Skeletal muscle tissue (tissue), 3 donors: ENCODE measurements at regions not wholly inside any gene's neighbourhood (a gene's known extent, or its start where the extent isn't known, plus 50 kb on each side); places are given as distances from the start of the nearest gene placed in this dataset.
"Not testable (repeated sequence)": the region's sequence is repeated elsewhere in the genome, so short reads cannot be mapped to it uniquely, and the experiment has no call there.

Experiments
- H3K27ac ChIP-seq: one replicate; pipeline ENCODE4 v1.7.0; 2013; ENCODE audit warnings: mild to moderate bottlenecking, low read depth, low read length, inconsistent platforms
- H3K27me3 ChIP-seq, 3 donors: one replicate each; pipeline ENCODE4 v1.7.0; 2013; ENCODE audit warnings: low read length in 3 of 3; ENCODE audit not compliant: control insufficient read depth in 3 of 3, insufficient read depth in 3 of 3
- H3K36me3 ChIP-seq, 3 donors: one replicate each; pipeline ENCODE4 v1.7.0; 2013; ENCODE audit warnings: low read length in 3 of 3; ENCODE audit not compliant: control insufficient read depth in 3 of 3, insufficient read depth in 3 of 3
- H3K4me1 ChIP-seq, 3 donors: one replicate each; pipeline ENCODE4 v1.7.0; 2013; ENCODE audit warnings: low read length in 3 of 3, mild to moderate bottlenecking in 3 of 3; ENCODE audit not compliant: control insufficient read depth in 3 of 3, insufficient read depth in 3 of 3
- H3K4me3 ChIP-seq, 3 donors: one replicate each; pipeline ENCODE4 v1.7.0; 2013; ENCODE audit warnings: low read length in 3 of 3
- H3K9ac ChIP-seq, 3 donors: one replicate each; pipeline ENCODE4 v1.7.0; 2013; ENCODE audit warnings: low read length in 3 of 3, mild to moderate bottlenecking in 3 of 3, moderate library complexity in 2 of 3, low read depth in 1 of 3
- H3K9me3 ChIP-seq, 3 donors: one replicate each; pipeline ENCODE4 v1.7.0; 2013; ENCODE audit warnings: low read length in 3 of 3; ENCODE audit not compliant: control insufficient read depth in 3 of 3
- donor health status: Osteomylitis.

DNA sequence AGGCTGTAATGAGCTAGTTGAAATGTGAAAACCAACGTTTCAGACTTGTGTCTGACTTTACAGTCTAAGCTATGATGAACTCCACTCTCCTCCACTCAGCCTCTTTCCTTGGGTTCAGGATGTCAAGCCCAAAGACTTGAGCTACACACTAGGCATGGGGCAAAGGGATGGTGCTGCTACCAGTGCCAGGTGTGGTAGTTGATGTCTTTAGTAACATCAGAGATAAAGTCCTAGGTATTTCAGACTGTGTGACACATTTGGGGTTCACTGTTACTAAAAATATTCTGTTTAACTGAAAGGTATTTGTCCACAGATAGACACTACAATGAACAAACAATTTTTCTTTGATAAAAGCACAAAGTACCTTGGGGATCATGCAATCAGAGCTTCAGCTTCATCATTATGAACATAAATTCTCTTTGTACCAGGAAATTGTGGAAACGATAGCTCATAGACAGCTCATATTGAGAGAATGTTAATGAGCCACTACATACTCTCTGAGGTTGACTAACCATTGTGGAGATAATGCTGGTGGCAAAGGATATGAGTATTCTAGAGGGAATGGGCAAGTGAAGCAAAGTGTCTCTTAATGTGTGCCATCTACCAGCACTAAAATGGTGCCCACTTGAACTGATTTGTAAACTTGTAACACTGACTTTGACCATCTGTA is 253.7 kb upstream of the THUMPD2 start:
- Histone ChIP-seq H3K4me1 (peaks cover 0 to 3% (median 0%) of the 10 kb centered on the region in 3 donors), H3K9ac (no peak overlapping the region), H3K4me3 (no peak overlapping the region), H3K36me3 (no peaks in the 10 kb centered on the region), H3K27ac (no peak overlapping the region), H3K9me3 (no peaks in the 10 kb centered on the region), H3K27me3 (no peaks in the 10 kb centered on the region)

DNA sequence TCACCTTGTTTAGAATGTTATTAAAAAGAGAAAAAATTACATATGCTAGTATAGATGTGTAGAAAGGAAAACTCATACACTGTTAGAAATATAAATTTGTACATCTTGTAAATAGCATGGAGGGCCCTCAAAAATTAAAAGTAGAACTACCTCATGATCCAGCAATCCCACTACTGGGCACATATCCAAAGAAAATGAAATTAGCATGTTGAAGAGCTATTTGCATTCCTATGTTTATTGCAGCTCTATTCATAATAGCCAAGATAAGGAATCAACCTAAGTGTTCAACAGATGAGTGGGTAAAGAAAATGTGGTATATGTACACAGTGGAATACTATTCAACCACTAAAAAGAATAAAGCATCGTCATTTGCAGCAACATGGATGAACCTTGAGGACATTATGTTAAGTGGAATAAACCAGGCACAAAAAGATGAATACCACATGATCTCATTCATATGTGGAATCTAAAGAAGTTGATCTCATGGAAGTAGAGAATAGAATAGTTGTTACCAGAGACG is 251.5 kb upstream of the THUMPD2 start:
- no peak overlapping the region for H3K27ac ChIP-seq
- H3K9me3 ChIP-seq: no peaks in the 10 kb centered on the region
- H3K36me3 ChIP-seq: no peaks in the 10 kb centered on the region
- no peaks in the 10 kb centered on the region for H3K4me1 ChIP-seq
- H3K9ac ChIP-seq: no peak overlapping the region
- H3K27me3 ChIP-seq: no peaks in the 10 kb centered on the region
- no peak overlapping the region for H3K4me3 ChIP-seq

DNA sequence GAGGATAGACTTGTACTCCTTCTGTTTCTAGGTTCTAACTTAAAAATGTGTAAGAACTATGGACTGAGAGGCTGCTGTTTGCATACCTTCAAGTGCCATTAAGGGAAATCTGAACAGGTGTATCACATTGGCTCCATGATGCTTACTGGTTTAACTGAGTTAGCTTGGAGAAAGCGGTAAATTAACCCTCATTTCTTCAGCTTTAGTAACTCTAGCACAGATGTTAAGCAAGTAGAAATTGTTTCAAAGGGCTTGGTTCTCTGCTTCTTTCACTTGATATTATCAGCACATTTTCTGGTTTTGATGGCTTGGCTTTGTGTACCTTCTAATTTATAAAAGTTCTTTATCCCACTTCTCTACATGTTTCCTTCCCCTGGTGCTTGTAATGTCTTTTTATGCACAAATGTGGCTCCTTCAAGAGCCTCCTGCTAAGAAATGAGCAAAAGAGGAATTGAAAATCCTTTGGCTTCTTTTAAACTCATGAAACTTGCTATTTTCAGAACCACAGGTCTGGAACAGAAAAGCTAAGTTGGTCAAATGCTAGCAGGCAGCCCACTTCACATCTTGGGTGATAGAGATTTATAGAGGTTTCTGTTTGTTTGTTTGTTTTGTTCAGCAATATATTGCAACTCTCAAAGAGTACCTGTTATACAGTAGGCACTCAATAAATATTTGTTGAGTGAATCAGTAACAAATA is 249.9 kb upstream of the THUMPD2 start:
- Histone ChIP-seq H3K9me3 (no peaks in the 10 kb centered on the region), H3K27ac (no peak overlapping the region), H3K27me3 (no peaks in the 10 kb centered on the region), H3K9ac (no peak overlapping the region), H3K4me3 (no peak overlapping the region), H3K4me1 (no peaks in the 10 kb centered on the region), H3K36me3 (no peaks in the 10 kb centered on the region)

DNA sequence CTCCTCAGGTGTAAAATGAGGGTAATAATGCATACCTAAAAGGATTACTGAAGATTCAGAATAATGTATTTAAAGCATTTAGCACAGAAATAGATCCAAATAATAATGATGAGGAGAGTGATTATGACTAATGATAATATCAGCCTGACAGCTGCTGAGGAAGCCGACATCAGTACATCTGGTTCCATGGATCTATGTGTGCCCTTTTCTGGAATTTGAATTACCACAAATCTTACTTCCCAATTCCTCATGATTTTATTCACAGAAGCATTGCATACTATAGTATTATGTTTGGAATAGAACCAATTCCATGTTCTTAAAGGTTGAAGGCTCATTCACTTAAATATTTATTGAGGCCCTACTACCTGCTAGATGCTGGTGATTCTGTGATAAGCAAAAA is 248.9 kb upstream of the THUMPD2 start:
- H3K4me3 ChIP-seq: no peak overlapping the region
- H3K9me3 ChIP-seq: no peaks in the 10 kb centered on the region
- H3K4me1 ChIP-seq: no peaks in the 10 kb centered on the region
- H3K27ac ChIP-seq: no peak overlapping the region
- H3K36me3 ChIP-seq: no peaks in the 10 kb centered on the region
- no peaks in the 10 kb centered on the region for H3K27me3 ChIP-seq
- no peak overlapping the region for H3K9ac ChIP-seq

DNA sequence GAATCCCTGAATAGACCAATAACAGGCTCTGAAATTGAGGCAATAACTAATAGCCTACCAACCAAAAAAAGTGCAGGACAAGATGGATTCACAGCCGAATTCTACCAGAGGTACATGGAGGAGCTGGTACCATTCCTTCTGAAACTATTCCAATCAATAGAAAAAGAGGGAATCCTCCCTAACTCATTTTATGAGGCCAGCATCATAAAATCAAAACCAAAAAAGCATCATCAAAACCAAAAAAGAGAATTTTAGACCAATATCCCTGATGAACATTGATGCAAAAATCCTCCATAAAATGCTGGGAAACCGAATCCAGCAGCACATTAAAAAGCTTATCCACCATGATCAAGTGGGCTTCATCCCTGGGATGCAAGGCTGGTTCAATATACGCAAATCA is 246.2 kb upstream of the THUMPD2 start:
- H3K27ac ChIP-seq, H3K4me1 ChIP-seq, H3K27me3 ChIP-seq, H3K9me3 ChIP-seq, H3K4me3 ChIP-seq, H3K36me3 ChIP-seq, H3K9ac ChIP-seq: not testable (repeated sequence)

DNA sequence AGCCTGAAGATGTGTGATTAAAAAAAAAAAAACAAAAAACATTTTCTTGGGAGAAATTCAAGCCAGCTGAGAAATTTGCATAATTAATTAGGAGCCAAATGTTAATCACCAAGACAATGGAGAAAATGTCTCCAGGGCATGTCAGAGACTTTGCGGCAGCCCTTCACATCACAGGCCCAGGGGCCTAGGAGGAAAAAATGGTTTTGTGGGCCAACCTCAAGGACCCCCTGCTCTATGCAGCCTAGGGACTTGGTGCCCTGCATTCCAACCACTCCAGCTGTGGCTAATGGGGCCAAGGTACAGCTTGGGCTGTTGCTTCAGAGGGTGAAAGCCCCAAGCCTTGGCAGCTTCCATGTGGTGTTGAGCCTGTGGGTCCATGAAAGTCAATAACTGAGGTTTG is 241.9 kb upstream of the THUMPD2 start:
- H3K4me3 ChIP-seq: no peak overlapping the region
- H3K27ac ChIP-seq: no peak overlapping the region
- no peaks in the 10 kb centered on the region for H3K27me3 ChIP-seq
- H3K9ac ChIP-seq: no peak overlapping the region
- no peaks in the 10 kb centered on the region for H3K4me1 ChIP-seq
- H3K9me3 ChIP-seq: peaks cover 0 to 3% (median 0%) of the 10 kb centered on the region in 3 donors
- no peaks in the 10 kb centered on the region for H3K36me3 ChIP-seq

DNA sequence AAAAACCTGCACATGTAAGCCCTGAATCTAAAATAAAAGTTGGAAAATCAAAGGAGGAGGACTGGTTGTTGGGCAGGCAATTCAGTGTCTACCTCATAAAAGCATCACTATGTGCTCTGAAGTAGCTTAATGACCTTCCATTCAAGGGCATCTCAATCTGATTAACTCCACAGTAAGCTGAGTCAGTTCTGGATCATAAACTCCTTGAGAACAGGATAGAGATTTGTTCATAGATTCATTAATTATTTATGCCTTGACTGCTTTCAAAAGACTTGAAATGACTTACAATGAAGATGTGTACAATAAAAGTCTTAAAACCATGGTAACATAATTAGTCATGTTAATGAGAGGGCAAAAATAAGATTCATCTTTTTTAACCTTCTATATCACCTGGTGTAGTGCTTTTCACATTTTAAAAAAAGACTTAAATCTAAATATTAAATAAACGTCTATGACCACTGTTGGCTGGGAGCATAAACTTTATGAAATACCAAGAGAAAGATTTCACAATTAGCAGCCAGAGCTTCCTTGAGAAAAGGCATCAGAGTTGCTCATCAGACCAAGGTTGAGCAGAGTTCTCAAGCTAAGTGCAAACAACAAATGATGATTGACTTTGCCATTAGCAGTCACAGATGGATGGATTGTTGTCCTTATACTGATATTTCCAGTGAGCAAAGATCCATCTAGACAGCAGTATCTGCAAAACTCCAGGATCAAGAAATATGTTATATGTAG is 237.3 kb upstream of the THUMPD2 start:
- no peak overlapping the region for H3K4me3 ChIP-seq
- H3K4me1 ChIP-seq: no peaks in the 10 kb centered on the region
- H3K9ac ChIP-seq: no peak overlapping the region
- H3K36me3 ChIP-seq: no peaks in the 10 kb centered on the region
- no peak overlapping the region for H3K27ac ChIP-seq
- no peaks in the 10 kb centered on the region for H3K9me3 ChIP-seq
- no peaks in the 10 kb centered on the region for H3K27me3 ChIP-seq

DNA sequence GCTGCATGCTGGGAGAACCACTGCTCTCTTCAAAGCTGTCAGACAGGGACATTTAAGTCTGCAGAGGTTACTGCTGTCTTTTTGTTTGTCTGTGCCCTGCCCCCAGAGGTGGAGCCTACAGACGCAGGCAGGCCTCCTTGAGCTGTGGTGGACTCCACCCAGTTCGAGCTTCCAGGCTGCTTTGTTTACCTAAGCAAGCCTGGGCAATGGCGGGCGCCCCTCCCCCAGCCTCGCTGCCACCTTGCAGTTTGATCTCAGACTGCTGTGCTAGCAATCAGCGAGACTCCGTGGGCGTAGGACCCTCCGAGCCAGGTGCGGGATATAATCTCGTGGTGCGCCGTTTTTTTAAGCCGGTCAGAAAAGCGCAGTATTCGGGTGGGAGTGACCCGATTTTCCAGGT is 234.9 kb upstream of the THUMPD2 start:
- H3K36me3 ChIP-seq, H3K27me3 ChIP-seq, H3K4me1 ChIP-seq, H3K9me3 ChIP-seq, H3K27ac ChIP-seq, H3K4me3 ChIP-seq, H3K9ac ChIP-seq: not testable (repeated sequence)

DNA sequence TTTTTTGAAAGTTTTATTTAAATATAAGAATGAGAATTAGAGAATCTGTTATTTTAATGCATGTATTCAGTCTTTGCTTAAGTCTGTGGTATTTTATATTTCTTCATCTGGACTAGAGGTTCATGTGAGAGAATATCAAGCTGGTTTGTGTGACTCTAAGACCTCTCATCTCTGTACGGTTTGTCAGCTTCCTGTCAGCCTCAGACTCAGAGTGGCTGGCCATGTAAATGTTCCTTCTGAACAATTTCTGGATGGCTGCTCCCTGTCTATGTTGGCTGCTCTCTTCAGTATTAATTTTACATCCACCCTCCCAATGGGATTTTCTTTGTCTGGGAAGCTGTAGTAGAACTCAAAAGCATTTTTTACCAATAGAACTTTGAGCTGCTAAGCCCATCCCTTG is 225.3 kb upstream of the THUMPD2 start:
- H3K4me3 ChIP-seq: no peak overlapping the region
- H3K9ac ChIP-seq: no peak overlapping the region
- no peaks in the 10 kb centered on the region for H3K36me3 ChIP-seq
- H3K9me3 ChIP-seq: no peaks in the 10 kb centered on the region
- H3K4me1 ChIP-seq: no peaks in the 10 kb centered on the region
- H3K27ac ChIP-seq: no peak overlapping the region
- H3K27me3 ChIP-seq: no peaks in the 10 kb centered on the region

DNA sequence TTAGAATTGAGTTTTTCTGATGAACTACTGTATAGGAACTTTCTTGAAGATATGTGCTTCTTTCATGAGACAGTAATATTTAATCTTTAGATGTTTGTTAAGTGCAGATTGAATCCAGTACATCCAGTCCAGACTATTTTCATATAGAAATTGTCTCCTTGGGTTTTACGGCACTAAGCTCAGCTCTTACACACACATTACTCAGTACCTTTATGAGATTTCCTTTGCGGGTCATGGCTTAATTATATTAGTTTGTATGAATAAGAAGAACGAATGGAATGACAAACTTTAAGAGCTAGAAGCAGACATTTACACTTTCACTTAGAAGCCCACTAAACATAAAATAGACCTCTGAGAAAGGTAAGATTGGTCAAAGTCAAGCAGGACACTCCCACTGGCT is 223.3 kb upstream of the THUMPD2 start:
- Histone ChIP-seq H3K27me3 (no peaks in the 10 kb centered on the region), H3K27ac (no peak overlapping the region), H3K4me3 (no peak overlapping the region), H3K36me3 (no peaks in the 10 kb centered on the region), H3K9me3 (no peaks in the 10 kb centered on the region), H3K4me1 (no peaks in the 10 kb centered on the region), H3K9ac (no peak overlapping the region)
